Fibroblast of peridontal ligament (primary cell): ENCODE measurements at regions not wholly inside any gene's neighbourhood (a gene's known extent, or its start where the extent isn't known, plus 50 kb on each side); places are given as distances from the start of the nearest gene placed in this dataset.
A peak's percentile ranks its signal among the peaks of the same experiment; 100 is the strongest.

ENCODE experiments used
- DNase-seq: peaks from one replicate; pipeline ENCODE4 v3.0.0-alpha.2; 2010; ENCODE audit errors: extremely low read depth

- DNase-seq: peak; percentile 21
These were observed 220.5 kb upstream of the CADM1 start for GRCh38 chr11:115724666-115725065.

GRCh38 chr11:115722711-115723110, 218.5 kb upstream of the CADM1 start:
- no peak for DNase-seq

- no peak for DNase-seq
These were observed 217.2 kb upstream of the CADM1 start for GRCh38 chr11:115721296-115721995.

- DNase-seq: no peak
These were observed 216.5 kb upstream of the CADM1 start for GRCh38 chr11:115720602-115721245.

GRCh38 chr11:115718945-115719344, 214.7 kb upstream of the CADM1 start:
- DNase-seq: no peak

GRCh38 chr11:115718106-115718505, 213.9 kb upstream of the CADM1 start:
- no peak for DNase-seq

GRCh38 chr11:115716601-115717529, 212.7 kb upstream of the CADM1 start:
- peak; percentile 6 for DNase-seq

GRCh38 chr11:115716080-115716479, 211.9 kb upstream of the CADM1 start:
- no peak for DNase-seq

- DNase-seq: no peak
These were observed 211.1 kb upstream of the CADM1 start for GRCh38 chr11:115715251-115715770.

- DNase-seq: no peak
These were observed 208.1 kb upstream of the CADM1 start for GRCh38 chr11:115712296-115712695.

GRCh38 chr11:115710980-115711379, 206.8 kb upstream of the CADM1 start:
- no peak for DNase-seq

GRCh38 chr11:115710426-115710825, 206.2 kb upstream of the CADM1 start:
- DNase-seq: no peak

- no peak for DNase-seq
These were observed 205.1 kb upstream of the CADM1 start for GRCh38 chr11:115709297-115709696.

GRCh38 chr11:115707180-115707905, 203.1 kb upstream of the CADM1 start:
- DNase-seq: peak; percentile 8

- DNase-seq: no peak
These were observed 202.5 kb upstream of the CADM1 start for GRCh38 chr11:115706626-115707135.

GRCh38 chr11:115705200-115705599, 201.0 kb upstream of the CADM1 start:
- DNase-seq: no peak

GRCh38 chr11:115700981-115701875, 197.0 kb upstream of the CADM1 start:
- DNase-seq: no peak

- DNase-seq: no peak
These were observed 196.3 kb upstream of the CADM1 start for GRCh38 chr11:115700496-115700895.

- DNase-seq: peak; percentile 15
These were observed 195.5 kb upstream of the CADM1 start for GRCh38 chr11:115699733-115700132.

GRCh38 chr11:115699326-115699725, 195.1 kb upstream of the CADM1 start:
- DNase-seq: no peak
